ENCODE measurements at regions not wholly inside any gene's neighbourhood (a gene's known extent, or its start where the extent isn't known, plus 50 kb on each side); places are given as distances from the start of the nearest gene placed in this dataset.

GRCh38 chr4:159410076-159410777 lies 307.3 kb downstream of the RAPGEF2 start:
- Histone ChIP-seq H3K36me3 (ENCODE audit: insufficient read depth, low read length) (no peaks in the 10 kb centered on the region), H4K20me1 (ENCODE audit: insufficient read depth, low read length) (no peaks in the 10 kb centered on the region), H3K4me3 (ENCODE audit: insufficient read depth, low read length) (no peak overlapping the region), H3K79me2 (ENCODE audit: insufficient read depth, low read length) (no peaks in the 10 kb centered on the region), H3K4me1 (ENCODE audit: insufficient read depth, low read length) (peaks cover 4% of the 10 kb centered on the region), H3K9me3 (ENCODE audit: low read depth, low read length) (no peaks in the 10 kb centered on the region), H3K27me3 (ENCODE audit: insufficient read depth, low read length) (no peaks in the 10 kb centered on the region), H2AFZ (ENCODE audit: low read length) (no peak overlapping the region), H3K27ac (ENCODE audit: low read depth, low read length) (no peak overlapping the region), H3K4me2 (ENCODE audit: insufficient read depth, low read length) (no peak overlapping the region)
- TF ChIP-seq CTCF (IDR thresholded peaks at IDR 0.05; ENCODE audit: extremely low read depth, low read depth, low read length): no peak
- DNase-seq (ENCODE audit: insufficient read length, low spot score, missing footprints): no peak

DNA sequence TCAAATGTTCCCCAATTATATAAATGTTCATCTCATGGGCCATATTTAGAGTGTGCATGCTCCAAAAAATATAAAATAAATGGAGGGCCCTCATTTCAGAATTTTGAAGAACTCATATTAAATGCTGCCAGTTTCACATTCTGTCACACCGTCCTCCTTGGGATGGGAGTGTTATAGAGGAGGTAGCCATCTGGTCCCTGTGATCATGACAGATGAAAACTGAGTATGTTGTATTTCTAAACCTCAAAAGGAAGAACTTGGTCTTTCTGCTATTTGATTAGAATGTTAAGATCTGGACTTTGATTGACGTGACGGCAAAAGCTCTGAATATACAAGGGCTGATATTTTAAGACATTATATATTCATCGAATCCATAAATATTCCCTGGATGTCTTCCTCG lies 308.0 kb downstream of the RAPGEF2 start:
- peaks cover 4% of the 10 kb centered on the region for H3K4me1 ChIP-seq (ENCODE audit: insufficient read depth, low read length)
- no peak for TF ChIP-seq CTCF (IDR thresholded peaks at IDR 0.05; ENCODE audit: extremely low read depth, low read depth, low read length)
- no peak overlapping the region for H3K27ac ChIP-seq (ENCODE audit: low read depth, low read length)
- no peaks in the 10 kb centered on the region for H4K20me1 ChIP-seq (ENCODE audit: insufficient read depth, low read length)
- H3K27me3 ChIP-seq (ENCODE audit: insufficient read depth, low read length): no peaks in the 10 kb centered on the region
- no peak overlapping the region for H2AFZ ChIP-seq (ENCODE audit: low read length)
- DNase-seq (ENCODE audit: insufficient read length, low spot score, missing footprints): no peak
- no peaks in the 10 kb centered on the region for H3K36me3 ChIP-seq (ENCODE audit: insufficient read depth, low read length)
- no peak overlapping the region for H3K4me2 ChIP-seq (ENCODE audit: insufficient read depth, low read length)
- no peaks in the 10 kb centered on the region for H3K9me3 ChIP-seq (ENCODE audit: low read depth, low read length)
- H3K79me2 ChIP-seq (ENCODE audit: insufficient read depth, low read length): no peaks in the 10 kb centered on the region
- no peak overlapping the region for H3K4me3 ChIP-seq (ENCODE audit: insufficient read depth, low read length)

DNA sequence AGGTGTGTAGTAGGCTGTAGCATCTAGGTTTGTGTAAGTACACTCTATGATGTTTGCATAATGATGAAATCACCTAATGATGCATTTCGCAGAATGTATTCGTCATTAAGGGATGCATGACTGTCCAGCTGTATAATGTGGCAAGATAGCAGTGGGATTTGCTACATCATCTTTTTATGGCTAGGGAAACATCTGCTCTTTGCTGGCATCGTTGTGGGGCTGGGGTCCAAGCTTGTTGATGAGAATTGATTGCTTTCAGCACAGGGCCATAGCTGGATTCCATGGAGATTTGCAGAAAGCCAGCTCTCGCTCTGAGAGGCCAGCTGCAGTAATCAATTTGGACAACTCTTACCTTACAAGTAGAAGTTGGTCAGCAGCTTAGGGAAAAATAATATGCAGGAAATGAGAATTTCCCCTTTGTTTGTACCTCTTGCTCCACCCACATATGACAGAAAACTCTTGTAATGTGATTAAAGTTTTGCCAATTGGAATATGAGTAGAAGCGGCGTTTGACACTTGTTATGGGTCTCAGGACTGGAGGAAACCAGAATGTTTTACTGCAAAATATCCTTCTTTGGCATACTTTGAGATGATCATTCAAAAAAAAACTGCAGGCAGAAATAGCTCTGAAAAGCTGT lies 310.5 kb downstream of the RAPGEF2 start:
- H3K9me3 ChIP-seq (ENCODE audit: low read depth, low read length): no peaks in the 10 kb centered on the region
- DNase-seq (ENCODE audit: insufficient read length, low spot score, missing footprints): no peak
- H3K4me3 ChIP-seq (ENCODE audit: insufficient read depth, low read length): no peak overlapping the region
- no peaks in the 10 kb centered on the region for H3K27me3 ChIP-seq (ENCODE audit: insufficient read depth, low read length)
- TF ChIP-seq CTCF (IDR thresholded peaks at IDR 0.05; ENCODE audit: extremely low read depth, low read depth, low read length): no peak
- H3K79me2 ChIP-seq (ENCODE audit: insufficient read depth, low read length): no peaks in the 10 kb centered on the region
- no peak overlapping the region for H2AFZ ChIP-seq (ENCODE audit: low read length)
- no peaks in the 10 kb centered on the region for H4K20me1 ChIP-seq (ENCODE audit: insufficient read depth, low read length)
- H3K4me2 ChIP-seq (ENCODE audit: insufficient read depth, low read length): no peak overlapping the region
- no peaks in the 10 kb centered on the region for H3K36me3 ChIP-seq (ENCODE audit: insufficient read depth, low read length)
- no peak overlapping the region for H3K27ac ChIP-seq (ENCODE audit: low read depth, low read length)
- peaks cover 4% of the 10 kb centered on the region for H3K4me1 ChIP-seq (ENCODE audit: insufficient read depth, low read length)

DNA sequence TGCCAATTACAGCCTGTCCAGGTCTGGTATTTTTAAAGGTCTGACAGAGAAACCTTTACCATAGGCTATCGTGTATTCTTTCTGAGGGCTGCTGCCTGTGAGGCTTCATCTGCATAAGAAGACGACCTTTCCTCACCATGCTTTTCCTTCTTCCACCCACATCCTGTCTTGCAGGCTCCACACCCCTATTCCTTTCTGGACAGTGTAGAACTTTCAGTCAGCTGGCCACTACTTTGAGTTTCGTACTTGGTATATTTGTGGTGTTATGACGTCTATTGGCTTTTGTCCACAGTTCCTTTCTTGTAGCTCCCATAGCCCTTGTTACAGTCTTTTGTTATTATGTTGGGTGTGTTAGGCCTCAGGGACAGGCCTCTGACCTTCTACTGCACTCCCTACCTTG lies 311.4 kb downstream of the RAPGEF2 start:
- no peak for TF ChIP-seq CTCF (IDR thresholded peaks at IDR 0.05; ENCODE audit: extremely low read depth, low read depth, low read length)
- no peak for DNase-seq (ENCODE audit: insufficient read length, low spot score, missing footprints)
- Histone ChIP-seq H3K4me2 (ENCODE audit: insufficient read depth, low read length) (no peak overlapping the region), H3K4me1 (ENCODE audit: insufficient read depth, low read length) (peaks cover 4% of the 10 kb centered on the region), H3K9me3 (ENCODE audit: low read depth, low read length) (no peaks in the 10 kb centered on the region), H3K79me2 (ENCODE audit: insufficient read depth, low read length) (no peaks in the 10 kb centered on the region), H3K36me3 (ENCODE audit: insufficient read depth, low read length) (no peaks in the 10 kb centered on the region), H3K27ac (ENCODE audit: low read depth, low read length) (no peak overlapping the region), H3K4me3 (ENCODE audit: insufficient read depth, low read length) (no peak overlapping the region), H4K20me1 (ENCODE audit: insufficient read depth, low read length) (no peaks in the 10 kb centered on the region), H3K27me3 (ENCODE audit: insufficient read depth, low read length) (no peaks in the 10 kb centered on the region), H2AFZ (ENCODE audit: low read length) (no peak overlapping the region)
